ENCODE measurements at regions not wholly inside any gene's neighbourhood (a gene's known extent, or its start where the extent isn't known, plus 50 kb on each side); places are given as distances from the start of the nearest gene placed in this dataset.

- TF ChIP-seq ZNF609 (CRISPR knock-in tag; IDR thresholded peaks at IDR 0.05; ENCODE audit: borderline replicate concordance) (no peak), U2AF2 (IDR thresholded peaks at IDR 0.05; ENCODE audit: low read depth, low read length) (no peak), ISX (CRISPR knock-in tag; conservative IDR thresholded peaks at IDR 0.05) (no peak), PHF5A (CRISPR knock-in tag; IDR thresholded peaks at IDR 0.05; ENCODE audit: low read depth, unreplicated experiment) (no peak), REL (CRISPR knock-in tag; conservative IDR thresholded peaks at IDR 0.05) (no peak), ZNF792 (CRISPR knock-in tag; IDR thresholded peaks at IDR 0.05) (no peak), YEATS4 (CRISPR knock-in tag; IDR thresholded peaks at IDR 0.05; ENCODE audit: borderline replicate concordance) (peak; percentile 65), ZNF317 (CRISPR knock-in tag; IDR thresholded peaks at IDR 0.05) (no peak), ZNF354B (CRISPR knock-in tag; IDR thresholded peaks at IDR 0.05) (no peak), ZNF883 (CRISPR knock-in tag; IDR thresholded peaks at IDR 0.05; ENCODE audit: not compliant biosample characterization) (no peak), TBX2 (CRISPR knock-in tag; IDR thresholded peaks at IDR 0.05; ENCODE audit: borderline replicate concordance) (no peak), KLF11 (CRISPR knock-in tag; IDR thresholded peaks at IDR 0.05) (0 out of 2 replicates have a peak, but pooled peaks have one; percentile 69), NFATC3 (CRISPR knock-in tag; IDR thresholded peaks at IDR 0.05) (no peak), ZNF772 (CRISPR knock-in tag; IDR thresholded peaks at IDR 0.05) (no peak), KLF12 (CRISPR knock-in tag; IDR thresholded peaks at IDR 0.05; ENCODE audit: borderline replicate concordance) (0 out of 2 replicates have a peak, but pooled peaks have one; percentile 37)
- TF ChIP-seq, protein P1, sequence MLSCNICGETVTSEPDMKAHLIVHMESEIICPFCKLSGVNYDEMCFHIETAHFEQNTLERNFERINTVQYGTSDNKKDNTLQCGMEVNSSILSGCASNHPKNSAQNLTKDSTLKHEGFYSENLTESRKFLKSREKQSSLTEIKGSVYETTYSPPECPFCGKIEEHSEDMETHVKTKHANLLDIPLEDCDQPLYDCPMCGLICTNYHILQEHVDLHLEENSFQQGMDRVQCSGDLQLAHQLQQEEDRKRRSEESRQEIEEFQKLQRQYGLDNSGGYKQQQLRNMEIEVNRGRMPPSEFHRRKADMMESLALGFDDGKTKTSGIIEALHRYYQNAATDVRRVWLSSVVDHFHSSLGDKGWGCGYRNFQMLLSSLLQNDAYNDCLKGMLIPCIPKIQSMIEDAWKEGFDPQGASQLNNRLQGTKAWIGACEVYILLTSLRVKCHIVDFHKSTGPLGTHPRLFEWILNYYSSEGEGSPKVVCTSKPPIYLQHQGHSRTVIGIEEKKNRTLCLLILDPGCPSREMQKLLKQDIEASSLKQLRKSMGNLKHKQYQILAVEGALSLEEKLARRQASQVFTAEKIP (CRISPR knock-in tag; IDR thresholded peaks at IDR 0.05; ENCODE audit: borderline replicate concordance): no peak
- TF ChIP-seq, protein P2, sequence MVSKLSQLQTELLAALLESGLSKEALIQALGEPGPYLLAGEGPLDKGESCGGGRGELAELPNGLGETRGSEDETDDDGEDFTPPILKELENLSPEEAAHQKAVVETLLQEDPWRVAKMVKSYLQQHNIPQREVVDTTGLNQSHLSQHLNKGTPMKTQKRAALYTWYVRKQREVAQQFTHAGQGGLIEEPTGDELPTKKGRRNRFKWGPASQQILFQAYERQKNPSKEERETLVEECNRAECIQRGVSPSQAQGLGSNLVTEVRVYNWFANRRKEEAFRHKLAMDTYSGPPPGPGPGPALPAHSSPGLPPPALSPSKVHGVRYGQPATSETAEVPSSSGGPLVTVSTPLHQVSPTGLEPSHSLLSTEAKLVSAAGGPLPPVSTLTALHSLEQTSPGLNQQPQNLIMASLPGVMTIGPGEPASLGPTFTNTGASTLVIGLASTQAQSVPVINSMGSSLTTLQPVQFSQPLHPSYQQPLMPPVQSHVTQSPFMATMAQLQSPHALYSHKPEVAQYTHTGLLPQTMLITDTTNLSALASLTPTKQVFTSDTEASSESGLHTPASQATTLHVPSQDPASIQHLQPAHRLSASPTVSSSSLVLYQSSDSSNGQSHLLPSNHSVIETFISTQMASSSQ (IDR thresholded peaks at IDR 0.05; ENCODE audit: low read depth): no peak
- TF ChIP-seq, protein P2 (CRISPR knock-in tag; IDR thresholded peaks at IDR 0.05; ENCODE audit: borderline replicate concordance): no peak
Measured at GRCh38 chr5:69042915-69043654, 50.7 kb upstream of the SLC30A5 start (continued).

Data from HepG2 (cell line).